ENCODE measurements at regions not wholly inside any gene's neighbourhood (a gene's known extent, or its start where the extent isn't known, plus 50 kb on each side); places are given as distances from the start of the nearest gene placed in this dataset.

DNA sequence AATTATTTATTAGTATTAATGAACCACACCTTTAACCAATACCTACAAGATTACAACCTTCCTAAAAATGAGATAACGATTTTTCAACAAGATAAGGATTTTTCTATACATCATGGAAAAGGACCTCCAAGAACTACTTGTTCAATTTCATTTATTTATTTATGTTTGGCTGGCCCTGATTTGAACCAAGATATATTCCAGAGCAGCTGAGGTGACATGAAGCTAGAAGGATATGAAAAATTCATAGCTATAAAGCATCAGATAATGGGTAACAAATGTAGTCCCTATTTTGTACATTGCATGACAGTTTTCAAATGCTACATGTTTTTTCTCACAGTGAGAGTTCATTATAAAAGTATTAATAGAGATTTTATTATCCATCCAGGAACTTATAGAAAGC lies 798.5 kb upstream of the ARRDC3 start:
- H2BK5ac ChIP-seq (ENCODE audit: low read depth, low read length, poor library complexity) = no peak overlapping the region
- H3K18ac ChIP-seq (ENCODE audit: low read length) = no peak overlapping the region
- H4K8ac ChIP-seq (ENCODE audit: low read depth, low read length) = no peak overlapping the region
- H2BK120ac ChIP-seq (ENCODE audit: insufficient read depth, low read length, poor library complexity) = no peak overlapping the region
- no peak overlapping the region for H3K27ac ChIP-seq (ENCODE audit: low read depth, low read length)
- H3K4me1 ChIP-seq (ENCODE audit: control insufficient read depth in 1 of 2, insufficient read depth in 2 of 2, low read length in 2 of 2) = no peaks in the 10 kb centered on the region
- H3K23ac ChIP-seq (ENCODE audit: low read length) = no peak overlapping the region
- no peak overlapping the region for H3K4ac ChIP-seq (ENCODE audit: low read depth, low read length)
- no peak overlapping the region for H2BK12ac ChIP-seq (ENCODE audit: low read length)
- no peak overlapping the region for H2AFZ ChIP-seq (ENCODE audit: insufficient read depth, low read length, poor library complexity)
- no peak overlapping the region for H4K12ac ChIP-seq (ENCODE audit: low read depth, low read length)
- H3K9me3 ChIP-seq (ENCODE audit: insufficient read depth, low read depth, low read length) = no peaks in the 10 kb centered on the region
- H3K79me2 ChIP-seq (ENCODE audit: control insufficient read depth, insufficient read depth, low read length, poor library complexity) = no peaks in the 10 kb centered on the region
- no peaks in the 10 kb centered on the region for H3K79me1 ChIP-seq (ENCODE audit: low read length)
- no peak overlapping the region for H3K4me3 ChIP-seq (ENCODE audit: low read depth, low read length)
- no peaks in the 10 kb centered on the region for H3K27me3 ChIP-seq (ENCODE audit: insufficient read depth, low read length)
- H3K4me2 ChIP-seq (ENCODE audit: low read length) = no peak overlapping the region
- H3K14ac ChIP-seq (ENCODE audit: low read length) = no peak overlapping the region
- H2AK5ac ChIP-seq (ENCODE audit: low read length) = no peak overlapping the region
- no CpG with 5 or more reads among the region's 1 CpG for WGBS (ENCODE audit: extremely low coverage, insufficient coverage, insufficient read length)
- no peak overlapping the region for H4K91ac ChIP-seq (ENCODE audit: low read depth, low read length)
- no peak for DNase-seq
- H3K36me3 ChIP-seq (ENCODE audit: control insufficient read depth in 1 of 2, insufficient read depth in 2 of 2, low read length in 2 of 2) = no peaks in the 10 kb centered on the region
- no peak overlapping the region for H3K9ac ChIP-seq (ENCODE audit: low read length)

DNA sequence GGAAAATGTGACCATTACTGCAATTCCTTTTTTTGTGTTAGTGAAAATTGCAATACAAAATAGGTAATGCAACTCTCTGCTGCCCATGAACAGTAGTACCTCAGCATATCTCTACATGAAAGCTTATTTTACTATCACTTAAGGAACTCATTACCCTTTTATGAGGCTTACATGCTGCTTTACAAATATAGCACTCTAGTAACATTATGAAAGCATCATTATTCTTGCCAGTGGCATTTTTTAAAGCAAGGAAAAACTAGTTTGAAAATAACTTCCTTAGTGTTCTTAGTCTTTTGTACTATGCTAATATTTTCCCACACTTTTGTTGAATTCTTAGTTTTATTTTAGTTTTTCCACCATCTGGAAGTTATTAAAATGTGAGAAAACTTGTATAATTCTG lies 797.3 kb upstream of the ARRDC3 start:
- H3K79me2 ChIP-seq (ENCODE audit: control insufficient read depth, insufficient read depth, low read length, poor library complexity) = no peaks in the 10 kb centered on the region

DNA sequence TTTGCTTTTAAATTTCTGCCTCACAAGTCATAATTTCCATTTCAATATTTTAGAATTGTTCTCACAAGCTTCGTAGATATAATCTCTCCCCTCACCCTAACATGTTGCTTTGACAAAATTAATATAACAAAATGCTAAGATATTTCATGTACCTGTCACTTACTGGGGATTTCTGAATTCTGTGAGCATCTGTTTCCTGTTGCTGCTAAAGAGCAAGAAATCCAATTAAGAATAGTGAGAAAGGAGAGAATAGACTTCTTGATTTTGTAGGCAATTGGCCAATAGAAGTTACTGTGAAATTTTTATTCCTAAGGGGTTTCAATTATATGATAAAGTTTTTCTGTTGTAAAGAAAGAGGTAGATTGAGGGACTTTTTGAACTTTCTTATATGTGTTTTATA lies 796.5 kb upstream of the ARRDC3 start:
- Histone ChIP-seq H3K79me1 (ENCODE audit: low read length) (no peaks in the 10 kb centered on the region), H3K23ac (ENCODE audit: low read length) (no peak overlapping the region)
- no CpG with 5 or more reads among the region's 1 CpG for WGBS (ENCODE audit: extremely low coverage, insufficient coverage, insufficient read length)

More for the DNA sequence above, 797.3 kb upstream of the ARRDC3 start:
- Histone ChIP-seq H3K36me3 (ENCODE audit: control insufficient read depth in 1 of 2, insufficient read depth in 2 of 2, low read length in 2 of 2) (no peaks in the 10 kb centered on the region), H4K8ac (ENCODE audit: low read depth, low read length) (no peak overlapping the region), H3K9ac (ENCODE audit: low read length) (no peak overlapping the region), H2BK120ac (ENCODE audit: insufficient read depth, low read length, poor library complexity) (no peak overlapping the region), H4K91ac (ENCODE audit: low read depth, low read length) (no peak overlapping the region), H3K27ac (ENCODE audit: low read depth, low read length) (no peak overlapping the region), H2BK5ac (ENCODE audit: low read depth, low read length, poor library complexity) (no peak overlapping the region), H2BK12ac (ENCODE audit: low read length) (no peak overlapping the region), H3K27me3 (ENCODE audit: insufficient read depth, low read length) (no peaks in the 10 kb centered on the region), H3K4me3 (ENCODE audit: low read depth, low read length) (no peak overlapping the region), H2AK5ac (ENCODE audit: low read length) (no peak overlapping the region), H3K18ac (ENCODE audit: low read length) (no peak overlapping the region), H3K14ac (ENCODE audit: low read length) (no peak overlapping the region), H3K9me3 (ENCODE audit: insufficient read depth, low read depth, low read length) (no peaks in the 10 kb centered on the region), H4K12ac (ENCODE audit: low read depth, low read length) (no peak overlapping the region), H2AFZ (ENCODE audit: insufficient read depth, low read length, poor library complexity) (no peak overlapping the region), H3K4me2 (ENCODE audit: low read length) (no peak overlapping the region), H3K79me1 (ENCODE audit: low read length) (no peaks in the 10 kb centered on the region), H3K23ac (ENCODE audit: low read length) (no peak overlapping the region), H3K4me1 (ENCODE audit: control insufficient read depth in 1 of 2, insufficient read depth in 2 of 2, low read length in 2 of 2) (no peaks in the 10 kb centered on the region), H3K4ac (ENCODE audit: low read depth, low read length) (no peak overlapping the region)
- no peak for DNase-seq

DNA sequence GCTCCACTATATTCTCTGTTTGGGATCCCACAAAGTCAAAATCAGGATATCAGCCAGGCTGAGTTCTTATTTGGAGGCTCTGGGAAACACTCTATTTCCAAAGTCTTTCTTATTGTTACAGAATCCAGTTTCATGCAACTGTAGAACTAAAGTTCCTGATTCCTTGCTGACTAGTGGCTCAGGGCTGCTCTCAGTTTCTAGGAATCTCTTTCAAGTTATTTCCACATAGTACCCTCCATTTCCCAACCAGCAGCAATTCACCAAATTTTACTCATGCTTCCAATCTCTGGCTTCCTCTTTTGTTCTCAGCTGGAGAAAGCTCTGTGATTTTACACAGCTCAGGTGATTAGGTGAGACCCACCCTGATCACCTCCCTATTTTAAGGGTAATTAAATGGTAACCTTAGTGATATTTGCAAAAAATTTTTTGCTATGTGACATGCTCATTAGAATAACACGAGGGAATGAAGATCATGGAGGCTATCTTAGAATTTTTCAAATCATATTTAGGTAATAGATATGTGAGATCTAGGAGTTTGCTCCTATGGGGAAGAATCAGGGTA lies 794.9 kb upstream of the ARRDC3 start:
- Histone ChIP-seq H2AFZ (ENCODE audit: insufficient read depth, low read length, poor library complexity) (no peak overlapping the region), H3K36me3 (ENCODE audit: control insufficient read depth in 1 of 2, insufficient read depth in 2 of 2, low read length in 2 of 2) (no peaks in the 10 kb centered on the region), H3K4ac (ENCODE audit: low read depth, low read length) (no peak overlapping the region), H3K4me2 (ENCODE audit: low read length) (no peak overlapping the region), H3K23ac (ENCODE audit: low read length) (no peak overlapping the region), H2BK5ac (ENCODE audit: low read depth, low read length, poor library complexity) (no peak overlapping the region), H3K14ac (ENCODE audit: low read length) (no peak overlapping the region), H3K27me3 (ENCODE audit: insufficient read depth, low read length) (no peaks in the 10 kb centered on the region), H3K4me3 (ENCODE audit: low read depth, low read length) (no peak overlapping the region), H2AK5ac (ENCODE audit: low read length) (no peak overlapping the region), H3K79me1 (ENCODE audit: low read length) (no peaks in the 10 kb centered on the region), H2BK12ac (ENCODE audit: low read length) (no peak overlapping the region), H4K91ac (ENCODE audit: low read depth, low read length) (no peak overlapping the region), H3K4me1 (ENCODE audit: control insufficient read depth in 1 of 2, insufficient read depth in 2 of 2, low read length in 2 of 2) (no peaks in the 10 kb centered on the region), H3K79me2 (ENCODE audit: control insufficient read depth, insufficient read depth, low read length, poor library complexity) (no peaks in the 10 kb centered on the region), H3K27ac (ENCODE audit: low read depth, low read length) (no peak overlapping the region), H3K18ac (ENCODE audit: low read length) (no peak overlapping the region), H3K9ac (ENCODE audit: low read length) (no peak overlapping the region), H2BK120ac (ENCODE audit: insufficient read depth, low read length, poor library complexity) (no peak overlapping the region), H4K12ac (ENCODE audit: low read depth, low read length) (no peak overlapping the region), H3K9me3 (ENCODE audit: insufficient read depth, low read depth, low read length) (no peaks in the 10 kb centered on the region), H4K8ac (ENCODE audit: low read depth, low read length) (no peak overlapping the region)
- peak; percentile 44 to 73 for DNase-seq
- WGBS (ENCODE audit: extremely low coverage, insufficient coverage, insufficient read length) = no CpG with 5 or more reads among the region's 1 CpG

More for the DNA sequence above, 796.5 kb upstream of the ARRDC3 start:
- H2BK120ac ChIP-seq (ENCODE audit: insufficient read depth, low read length, poor library complexity) = no peak overlapping the region
- H2BK5ac ChIP-seq (ENCODE audit: low read depth, low read length, poor library complexity) = no peak overlapping the region
- H3K4ac ChIP-seq (ENCODE audit: low read depth, low read length) = no peak overlapping the region
- no peak overlapping the region for H4K12ac ChIP-seq (ENCODE audit: low read depth, low read length)
- no peak overlapping the region for H3K9ac ChIP-seq (ENCODE audit: low read length)
- no peak overlapping the region for H3K14ac ChIP-seq (ENCODE audit: low read length)
- H4K91ac ChIP-seq (ENCODE audit: low read depth, low read length) = no peak overlapping the region
- H3K36me3 ChIP-seq (ENCODE audit: control insufficient read depth in 1 of 2, insufficient read depth in 2 of 2, low read length in 2 of 2) = no peaks in the 10 kb centered on the region
- H3K9me3 ChIP-seq (ENCODE audit: insufficient read depth, low read depth, low read length) = no peaks in the 10 kb centered on the region
- H3K79me2 ChIP-seq (ENCODE audit: control insufficient read depth, insufficient read depth, low read length, poor library complexity) = no peaks in the 10 kb centered on the region
- H3K4me2 ChIP-seq (ENCODE audit: low read length) = no peak overlapping the region
- H3K4me3 ChIP-seq (ENCODE audit: low read depth, low read length) = no peak overlapping the region
- no peaks in the 10 kb centered on the region for H3K4me1 ChIP-seq (ENCODE audit: control insufficient read depth in 1 of 2, insufficient read depth in 2 of 2, low read length in 2 of 2)
- H3K27ac ChIP-seq (ENCODE audit: low read depth, low read length) = no peak overlapping the region
- H2BK12ac ChIP-seq (ENCODE audit: low read length) = no peak overlapping the region
- no peaks in the 10 kb centered on the region for H3K27me3 ChIP-seq (ENCODE audit: insufficient read depth, low read length)
- no peak overlapping the region for H3K18ac ChIP-seq (ENCODE audit: low read length)
- H2AK5ac ChIP-seq (ENCODE audit: low read length) = no peak overlapping the region
- DNase-seq = no peak
- H4K8ac ChIP-seq (ENCODE audit: low read depth, low read length) = no peak overlapping the region
- H2AFZ ChIP-seq (ENCODE audit: insufficient read depth, low read length, poor library complexity) = no peak overlapping the region
